GM19023 (cell line): ENCODE measurements at regions not wholly inside any gene's neighbourhood (a gene's known extent, or its start where the extent isn't known, plus 50 kb on each side); places are given as distances from the start of the nearest gene placed in this dataset.

Source experiments
- ATAC-seq: cut with Tn5 transposase; IDR thresholded peaks from one replicate; pipeline ENCODE4 v1.9.1; 2021; ENCODE audit warnings: mild to moderate bottlenecking, moderate library complexity; ENCODE audit not compliant: unreplicated experiment

DNA sequence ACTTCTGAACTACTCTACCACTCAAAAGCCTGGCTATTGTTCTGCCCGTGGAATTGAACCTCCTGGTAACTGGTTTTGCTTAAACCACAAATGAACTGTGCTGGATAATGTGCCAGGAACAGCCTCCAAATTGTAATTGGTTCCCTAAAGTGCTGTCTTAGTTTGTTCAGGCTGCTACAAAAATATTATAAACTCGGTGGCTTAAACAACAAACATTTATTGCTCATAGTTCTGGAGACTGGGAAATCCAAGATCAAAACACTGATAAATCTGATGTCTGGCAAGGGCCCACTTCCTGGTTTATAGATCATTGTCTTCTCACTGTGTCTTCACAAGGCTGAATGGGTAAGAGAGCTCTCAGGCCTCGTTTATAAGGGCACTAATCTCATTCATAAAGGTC, 149.2 kb upstream of the NCKAP5 start:
- ATAC-seq: no peak

DNA sequence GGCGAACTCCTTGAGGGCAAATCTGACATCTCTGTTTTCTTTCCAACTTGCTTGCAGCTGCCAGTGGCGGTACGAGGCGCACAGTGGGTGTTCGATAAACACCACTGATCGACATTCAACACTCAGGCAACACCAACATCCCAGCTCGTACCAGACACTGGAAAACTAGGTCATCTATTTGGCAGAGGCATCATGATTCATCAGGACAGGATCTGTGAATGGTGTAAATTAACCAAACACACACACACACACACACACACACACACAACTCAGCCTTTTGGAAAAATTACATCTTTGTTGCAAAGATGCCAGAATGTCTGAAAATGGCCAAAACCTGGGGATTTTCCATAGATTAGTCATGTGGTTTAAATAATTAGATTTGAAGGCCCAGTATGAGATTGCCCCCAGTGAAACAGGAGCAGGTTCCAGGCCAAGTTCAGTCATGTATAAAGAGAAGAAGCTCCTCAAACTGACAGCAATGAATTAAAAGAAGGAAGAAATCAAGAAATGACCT, 150.5 kb upstream of the NCKAP5 start:
- ATAC-seq: no peak

DNA sequence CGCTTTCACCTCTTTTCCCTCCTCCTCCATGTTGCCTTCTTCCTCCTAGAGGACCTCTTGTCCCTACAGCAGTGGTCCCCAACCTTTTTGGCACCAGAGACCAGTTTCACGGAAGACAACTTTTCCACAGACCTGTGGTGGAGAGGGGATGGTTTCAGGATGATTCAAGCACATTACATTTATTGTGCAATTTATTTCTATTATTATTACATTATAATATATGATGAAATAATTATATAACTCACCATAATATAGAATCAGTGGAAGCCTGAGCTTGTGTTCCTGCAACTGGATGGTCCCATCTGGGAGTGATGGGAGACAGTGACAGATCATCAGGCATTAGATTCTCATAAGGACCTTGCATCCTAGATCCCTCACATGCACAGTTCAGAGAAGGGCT, 152.2 kb upstream of the NCKAP5 start:
- no peak for ATAC-seq

DNA sequence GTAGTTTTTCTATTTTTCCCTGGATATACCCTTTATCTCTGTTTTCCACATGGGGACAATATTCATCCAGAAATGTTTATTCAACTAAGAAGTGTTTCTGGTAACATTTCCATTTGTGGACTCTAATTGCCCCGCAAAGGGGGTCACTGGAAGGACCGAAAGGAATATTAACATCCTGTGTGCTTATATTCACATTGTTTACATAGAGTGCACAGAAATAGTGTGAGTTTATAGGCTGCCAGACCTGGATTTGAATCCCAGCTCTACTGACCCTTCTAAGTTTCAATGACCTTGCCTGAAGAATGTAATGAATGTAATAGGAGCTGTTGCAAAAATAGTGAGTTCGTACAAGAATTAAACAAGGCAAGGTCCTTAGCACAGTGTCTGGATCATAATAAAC, 152.9 kb upstream of the NCKAP5 start:
- ATAC-seq: no peak

DNA sequence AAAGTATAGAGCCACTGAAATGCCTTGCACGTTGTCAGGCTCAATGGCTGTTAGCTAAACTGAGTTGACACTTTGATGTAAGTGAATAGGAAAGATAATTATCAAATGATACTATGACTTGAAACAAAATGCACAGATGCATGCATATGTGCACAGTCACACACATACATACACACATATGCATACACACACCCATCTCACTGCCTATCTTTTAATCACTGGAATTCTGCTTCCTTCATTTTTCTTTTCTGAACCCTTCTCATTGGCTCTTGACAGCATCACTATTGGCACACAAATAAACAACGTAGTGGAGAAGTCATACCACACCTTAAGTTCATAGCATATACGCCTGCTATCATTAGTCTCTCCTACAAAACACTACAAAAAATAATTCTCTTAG, 154.9 kb upstream of the NCKAP5 start:
- no peak for ATAC-seq

DNA sequence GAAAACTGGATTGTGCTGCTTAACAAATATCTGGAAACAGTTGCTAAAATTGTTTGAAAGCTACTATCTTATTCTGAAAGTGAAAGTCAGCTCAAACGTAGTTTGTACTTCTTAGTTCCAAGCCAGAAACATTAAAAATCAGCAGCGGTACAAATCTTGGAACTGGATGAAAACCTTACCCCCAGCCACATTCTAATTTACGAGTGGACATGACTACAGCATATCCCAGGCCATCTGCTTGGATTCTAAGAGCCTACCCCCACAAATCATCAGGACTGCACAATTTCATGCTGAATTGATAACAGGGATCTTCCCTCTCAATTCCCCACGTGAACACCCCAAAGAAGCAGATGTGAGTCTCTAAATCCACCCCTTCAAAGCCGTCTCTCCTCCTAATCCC, 158.7 kb upstream of the NCKAP5 start:
- no peak for ATAC-seq

DNA sequence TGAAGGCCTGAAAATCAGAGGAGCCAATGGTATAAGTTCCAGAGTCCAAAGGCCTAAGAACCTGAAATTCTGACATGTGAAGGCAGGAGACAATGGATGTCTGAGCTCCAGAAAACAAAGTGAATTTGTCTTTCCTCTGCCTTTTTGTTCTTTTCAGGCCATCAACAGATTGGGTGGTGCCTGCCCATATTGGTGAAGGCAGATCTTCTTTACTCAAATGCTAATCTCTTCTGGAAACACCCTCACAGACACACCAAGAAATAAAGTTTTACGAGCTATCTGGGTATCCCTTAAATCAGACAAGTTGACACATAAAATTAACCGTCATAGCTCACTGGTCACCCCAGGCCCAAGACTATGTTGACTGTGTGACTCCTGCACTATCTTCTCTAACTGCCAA, 163.8 kb upstream of the NCKAP5 start:
- no peak for ATAC-seq

DNA sequence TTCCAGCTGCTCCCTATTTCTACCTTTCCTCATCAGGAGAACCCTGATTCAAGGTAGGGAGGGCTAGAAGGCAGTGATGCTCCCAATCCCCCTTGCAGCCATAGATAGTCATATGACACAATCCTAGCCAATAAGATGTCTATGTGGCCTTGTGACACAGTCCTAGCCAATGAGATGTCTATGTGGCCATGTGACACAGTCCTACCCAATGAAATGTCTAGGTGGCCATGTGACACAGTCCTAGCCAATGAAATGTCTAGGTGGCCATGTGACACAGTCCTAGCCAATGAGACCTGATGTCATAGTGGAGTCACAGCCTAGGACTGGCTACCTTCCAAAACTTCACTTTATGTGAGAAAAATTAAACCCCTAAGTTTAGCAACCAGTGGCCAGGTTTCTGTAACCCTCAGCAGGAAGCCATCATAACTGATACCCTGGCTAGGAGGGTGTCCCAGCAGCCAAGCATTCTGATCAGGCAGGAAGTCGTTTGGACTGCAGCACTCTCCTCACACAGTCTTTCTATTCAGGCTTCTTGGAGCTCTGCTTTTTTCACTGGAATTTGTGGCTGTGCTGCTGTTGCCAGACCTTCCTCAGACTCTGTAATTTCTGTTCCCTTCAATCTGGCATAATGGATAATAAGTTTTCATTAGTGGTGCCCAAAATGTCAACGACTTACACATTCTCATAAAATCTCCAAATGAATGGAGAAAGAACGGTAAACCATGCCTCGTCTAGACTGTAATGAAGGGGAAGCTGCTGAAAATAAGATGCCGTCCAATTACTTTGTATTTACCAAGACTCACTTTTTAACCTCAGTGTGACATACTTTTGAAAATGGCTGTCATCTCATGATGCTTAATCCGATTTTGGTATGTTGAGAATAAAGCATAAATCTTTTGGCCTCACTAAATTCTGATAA, 165.0 kb upstream of the NCKAP5 start:
- ATAC-seq: no peak

DNA sequence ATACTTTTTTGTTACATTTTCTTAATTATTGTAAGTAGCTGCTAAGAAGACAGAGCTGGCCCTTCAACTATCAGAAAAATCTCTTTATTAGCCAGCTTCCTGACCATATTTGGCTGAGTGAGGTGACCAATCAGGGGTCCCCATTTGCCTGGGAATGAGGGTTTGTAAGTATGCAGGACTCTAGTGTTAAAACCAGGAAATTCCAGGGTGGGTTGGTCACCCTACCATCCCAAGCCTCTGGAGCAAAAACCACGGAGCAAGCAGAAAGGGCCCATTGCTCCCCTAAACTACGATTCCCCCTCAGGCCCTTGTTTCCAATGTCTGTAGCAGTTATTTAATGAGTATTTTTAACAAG, 165.6 kb upstream of the NCKAP5 start:
- ATAC-seq: no peak

DNA sequence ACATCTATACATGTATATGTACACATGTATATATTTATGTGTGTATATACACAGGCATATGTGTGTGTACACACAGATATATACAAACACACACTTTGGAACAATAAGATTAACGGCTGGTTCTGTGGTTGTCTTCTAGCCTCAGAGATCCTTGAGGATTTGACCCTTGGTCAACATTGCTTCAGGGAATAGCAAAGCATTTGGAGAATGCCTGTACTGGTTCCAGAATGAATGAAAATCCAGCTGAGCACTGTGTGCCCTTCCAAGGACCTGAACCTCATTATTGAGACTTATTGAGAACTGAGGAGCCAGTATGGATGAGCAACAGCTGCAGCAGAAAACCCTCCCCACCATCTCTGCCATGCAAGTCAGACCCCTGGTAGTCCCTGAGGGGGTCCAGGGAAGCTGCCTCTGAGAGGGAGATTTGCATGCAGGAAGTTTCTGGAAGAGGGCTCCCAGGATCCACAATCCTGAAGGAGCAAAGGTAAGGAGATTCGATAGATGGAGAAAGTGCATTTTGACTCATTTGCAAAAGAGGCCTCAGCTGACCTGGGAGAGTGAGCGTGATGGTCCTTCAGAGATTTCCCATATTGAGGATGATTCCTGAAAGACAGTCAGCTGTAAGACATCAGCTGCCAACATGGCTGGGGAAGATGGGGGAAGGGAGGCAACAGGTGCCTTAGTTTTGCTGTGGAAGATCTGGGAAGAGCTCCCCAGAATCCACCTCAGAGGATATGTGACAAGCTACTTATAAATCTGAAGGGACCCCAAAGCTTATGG, 166.6 kb upstream of the NCKAP5 start:
- no peak for ATAC-seq

DNA sequence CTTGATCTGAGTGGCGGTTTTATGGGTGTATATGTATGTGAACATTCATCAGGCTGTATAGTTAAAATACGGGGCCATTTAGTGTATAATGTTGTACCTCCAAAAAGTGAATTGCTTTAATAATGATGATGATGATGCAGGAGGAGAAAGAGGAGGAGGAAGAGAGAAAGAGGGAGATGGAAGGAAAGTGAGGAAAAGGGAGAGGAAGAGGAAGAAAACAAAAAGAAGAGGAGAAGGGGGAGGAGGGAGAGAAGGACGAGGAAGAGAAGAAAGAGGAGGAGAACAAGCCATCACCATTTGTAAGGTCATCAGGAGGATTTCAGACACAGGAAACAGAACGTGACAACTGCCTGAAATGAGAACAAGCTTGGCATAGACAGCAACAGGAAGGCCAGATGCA, 168.4 kb upstream of the NCKAP5 start:
- ATAC-seq: no peak

DNA sequence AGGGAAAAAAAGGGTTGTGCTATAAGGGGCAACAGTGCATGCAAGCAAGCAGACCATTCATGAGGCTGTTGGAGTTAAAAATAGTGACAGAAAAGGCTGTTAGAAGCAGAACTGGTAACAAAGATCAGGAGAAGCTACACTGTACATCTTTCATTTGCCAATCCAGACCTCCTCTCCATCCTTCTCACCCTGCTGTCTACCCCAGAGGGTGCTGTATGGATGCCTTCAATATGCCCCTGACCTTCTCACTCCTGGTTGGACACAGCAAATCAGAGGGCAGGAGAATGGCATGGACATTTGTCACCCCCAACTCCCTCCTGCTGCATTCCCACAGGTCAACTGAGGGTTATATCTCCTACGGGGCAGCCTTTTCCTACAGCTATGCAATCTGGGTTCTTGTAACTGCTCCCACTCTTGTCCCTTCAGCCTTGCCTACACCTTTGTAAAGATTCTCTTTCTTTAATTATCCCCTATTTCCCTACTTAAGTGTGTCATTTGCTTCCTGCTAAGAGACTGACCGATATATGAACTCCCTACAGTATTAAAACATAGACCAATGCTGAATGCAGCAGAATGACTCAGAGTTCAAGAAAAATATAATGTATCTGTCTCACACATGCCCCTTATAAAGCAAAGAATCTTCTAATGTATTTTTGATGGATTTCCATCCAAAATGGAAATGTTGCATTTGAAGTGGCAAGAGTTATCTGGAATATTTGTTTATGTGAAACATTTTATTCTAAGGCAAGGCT, 169.2 kb upstream of the NCKAP5 start:
- ATAC-seq: no peak

DNA sequence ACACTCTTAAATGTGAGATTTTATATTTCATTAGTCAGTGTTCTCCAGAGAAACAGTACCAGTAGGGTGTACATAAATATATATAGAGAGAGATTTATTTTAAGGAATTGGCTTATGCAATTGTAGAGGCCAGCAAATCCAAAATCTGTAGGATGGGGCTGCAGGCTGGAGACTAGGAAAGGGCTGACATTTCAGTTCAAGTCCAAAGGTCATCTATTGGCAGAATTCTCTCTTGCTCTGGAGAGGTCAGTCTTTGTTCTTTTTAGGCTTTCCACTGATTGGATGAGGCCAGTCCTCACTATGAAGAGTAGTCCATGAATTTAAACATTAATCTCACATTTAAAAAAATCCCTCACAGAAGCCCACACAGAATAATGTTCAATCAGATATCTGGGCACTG, 170.8 kb upstream of the NCKAP5 start:
- no peak for ATAC-seq

DNA sequence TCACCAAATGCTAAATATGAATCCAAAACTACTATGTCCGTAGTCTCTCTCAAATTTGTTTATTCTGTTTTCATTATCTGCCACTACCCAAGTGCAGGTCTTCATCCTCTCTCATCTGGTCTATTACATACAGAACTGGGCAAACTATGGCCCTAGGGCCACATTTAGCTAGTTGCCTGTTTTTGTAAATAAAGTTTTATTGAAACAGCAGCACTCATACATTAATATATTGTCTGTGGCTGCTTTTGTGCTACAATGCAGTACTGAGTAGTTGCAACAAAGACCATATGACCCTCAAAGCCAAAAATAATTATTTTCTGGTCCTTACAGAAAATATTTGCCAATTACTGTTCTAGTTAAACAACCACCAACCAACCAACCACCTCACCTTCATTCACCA, 172.2 kb upstream of the NCKAP5 start:
- no peak for ATAC-seq

DNA sequence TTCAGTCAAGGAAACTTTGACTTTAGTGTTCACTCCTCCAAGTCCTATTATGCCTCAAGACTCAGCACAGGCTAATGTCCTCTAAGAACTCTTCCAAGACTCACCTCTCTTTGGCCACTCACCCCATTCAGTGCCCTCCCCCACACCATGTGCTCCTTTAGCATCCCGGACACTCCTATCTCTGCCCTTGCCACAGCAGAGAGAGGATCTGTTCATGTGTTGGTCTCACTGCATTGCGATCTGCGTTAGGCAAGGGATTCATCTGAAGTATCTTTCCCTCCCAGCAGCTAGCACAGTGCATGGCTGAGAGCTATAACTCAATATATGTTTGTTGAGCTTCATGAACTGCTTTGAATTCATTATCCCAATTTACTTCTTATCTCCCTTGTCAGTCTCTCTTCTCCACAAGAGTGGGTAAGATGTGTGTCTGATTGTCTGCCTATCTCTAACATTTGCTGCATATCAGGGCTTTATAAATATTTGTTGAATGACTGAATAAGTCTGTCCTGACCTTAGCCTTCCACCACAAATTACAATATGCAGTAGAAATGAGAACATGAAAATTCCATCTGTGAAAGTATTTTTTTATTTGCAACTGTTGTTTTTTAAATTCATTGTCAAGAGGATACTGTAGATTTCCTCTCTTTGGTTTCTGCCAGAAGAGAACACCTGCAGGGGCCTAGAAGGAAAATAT, 179.9 kb upstream of the NCKAP5 start:
- ATAC-seq: no peak

DNA sequence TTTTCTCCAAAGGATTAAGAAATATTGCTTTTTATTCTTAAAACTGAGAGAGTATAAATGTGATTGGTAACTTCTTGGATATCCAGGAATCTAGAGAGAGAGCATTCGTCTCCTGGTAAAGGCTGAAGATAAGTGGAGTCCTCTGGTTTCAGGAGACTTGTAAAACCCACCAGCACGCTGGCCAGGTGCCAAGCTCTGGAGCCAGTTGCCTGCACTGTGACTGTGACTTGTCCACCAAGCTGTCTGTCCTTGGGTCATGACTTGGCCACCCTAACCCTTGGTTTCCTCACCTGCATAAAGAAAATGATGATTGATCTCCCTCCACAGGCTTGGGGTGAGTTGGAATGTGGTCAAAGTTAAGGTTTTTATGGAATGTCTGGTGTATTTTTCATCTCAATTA, 185.4 kb upstream of the NCKAP5 start:
- ATAC-seq: no peak

DNA sequence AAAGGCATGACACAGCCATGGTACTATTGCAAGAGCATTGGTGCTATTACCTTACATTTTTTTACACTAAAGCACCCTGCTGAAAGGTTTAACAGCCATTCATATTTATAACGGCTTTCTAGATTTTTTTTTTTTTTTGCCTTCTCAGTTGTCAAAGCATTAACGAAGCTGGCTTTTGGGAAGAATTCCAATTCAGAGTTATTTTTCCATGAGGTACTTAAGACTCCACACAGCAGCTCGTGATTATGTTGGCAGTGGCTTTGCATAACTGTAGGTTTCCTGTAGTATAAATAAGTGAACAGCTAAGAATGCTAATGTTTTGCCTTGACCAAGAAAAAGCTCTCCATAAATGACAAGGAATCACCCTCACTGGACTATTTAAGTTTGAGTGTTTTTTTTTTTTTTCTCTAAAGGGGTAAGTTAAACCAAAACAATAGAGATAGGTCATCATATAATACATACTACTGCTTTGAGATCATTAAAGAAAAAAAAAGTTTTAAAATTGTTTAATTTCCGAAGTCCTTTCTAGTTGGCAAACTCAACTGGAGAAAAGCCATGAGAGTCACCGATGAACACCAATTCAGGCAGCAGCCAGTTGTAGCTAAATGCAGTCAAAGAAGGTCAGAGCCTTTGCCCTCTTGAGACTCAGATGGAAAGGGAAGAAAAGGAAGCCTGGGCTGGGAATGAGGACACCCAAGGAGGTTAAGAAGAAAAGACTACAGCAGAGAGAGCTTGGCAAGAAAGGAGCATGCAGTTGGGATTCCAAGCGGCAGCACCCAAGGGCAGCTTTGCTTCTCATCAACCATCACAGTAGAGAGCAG, 187.4 kb upstream of the NCKAP5 start:
- ATAC-seq: no peak

DNA sequence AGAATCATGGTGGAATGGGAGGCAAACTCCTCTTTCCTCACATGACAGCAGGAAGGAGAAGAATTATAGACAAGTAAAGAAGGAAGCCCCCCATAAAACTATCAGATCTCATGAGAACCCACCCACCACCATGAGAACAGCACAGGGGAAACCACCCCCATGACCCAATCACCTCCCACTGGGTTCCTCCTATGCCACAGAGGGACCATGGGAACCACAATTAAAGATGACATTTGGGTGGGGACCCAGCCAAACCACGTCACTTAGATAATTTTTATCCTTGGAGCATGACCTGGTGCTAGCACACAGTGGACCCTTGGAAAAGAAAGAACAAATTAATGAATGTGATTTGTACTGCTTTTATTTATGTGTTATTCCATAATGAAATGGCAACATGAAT, 188.6 kb upstream of the NCKAP5 start:
- no peak for ATAC-seq

DNA sequence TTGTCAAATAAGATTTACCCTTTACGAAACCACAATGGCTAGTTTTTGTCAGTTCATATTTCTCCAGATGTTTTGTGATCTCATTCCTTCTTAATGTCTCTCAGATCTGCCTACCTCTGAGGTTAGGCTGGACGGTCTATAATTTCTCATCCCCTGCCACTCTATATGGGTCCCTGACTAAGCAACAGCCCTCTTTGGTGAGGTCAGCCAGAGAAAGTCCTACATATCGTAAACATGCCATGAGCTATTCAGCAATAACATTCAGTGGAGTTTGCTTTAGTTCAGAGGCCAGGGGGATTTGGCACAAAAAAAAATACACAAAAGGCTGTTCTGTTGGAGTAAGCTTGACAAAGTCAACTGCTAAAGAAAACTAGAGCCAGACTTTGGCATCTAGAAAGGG, 192.1 kb upstream of the NCKAP5 start:
- ATAC-seq: no peak

DNA sequence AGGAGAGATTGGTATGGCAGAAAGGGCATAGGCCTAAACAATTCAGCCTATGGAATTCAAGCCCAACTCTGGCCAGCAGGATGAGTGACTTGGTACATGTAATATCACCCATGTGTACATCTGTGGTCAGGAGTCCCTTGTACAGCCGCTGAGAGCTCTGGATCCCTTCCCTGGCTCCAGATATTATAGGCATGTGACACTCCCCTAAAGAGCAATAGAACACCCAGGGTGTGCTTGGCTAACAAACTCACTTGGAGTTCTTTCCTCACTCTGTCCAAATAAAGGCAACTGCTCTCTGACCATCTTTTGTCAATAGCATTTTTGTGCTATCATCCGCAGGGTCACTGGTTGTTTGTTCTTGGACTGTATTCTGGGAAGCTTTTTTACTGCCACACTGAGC, 197.4 kb upstream of the NCKAP5 start:
- no peak for ATAC-seq
